GM23248 (cell line): ENCODE measurements at regions not wholly inside any gene's neighbourhood (a gene's known extent, or its start where the extent isn't known, plus 50 kb on each side); places are given as distances from the start of the nearest gene placed in this dataset.

Experiments
- DNase-seq: peaks from one replicate; pipeline ENCODE4 v3.0.0-alpha.2; 2015
- H2AFZ ChIP-seq: fragments of 200-600 bp; sonication (generic); 2 replicates; pipeline ENCODE4 v1.6.1; 2016; ENCODE audit warnings: antibody characterized with exemption
- H3F3A ChIP-seq: fragments of 200-600 bp; sonication (generic); 2 replicates; pipeline ENCODE4 v1.6.1; 2016; ENCODE audit warnings: mild to moderate bottlenecking, antibody characterized with exemption, mixed run types; ENCODE audit not compliant: insufficient read depth
- H3K27ac ChIP-seq: fragments of 200-600 bp; sonication (generic); 2 replicates; pipeline ENCODE4 v1.5.1; 2016; ENCODE audit warnings: mild to moderate bottlenecking
- H3K27me3 ChIP-seq: fragments of 200-600 bp; sonication (generic); replicated peaks from 2 replicates; pipeline ENCODE4 v1.6.1; 2016; ENCODE audit warnings: mild to moderate bottlenecking; ENCODE audit not compliant: insufficient read depth
- H3K36me3 ChIP-seq: fragments of 200-600 bp; sonication (generic); 2 replicates; pipeline ENCODE4 v1.6.1; 2016; ENCODE audit warnings: low read depth, mild to moderate bottlenecking
- H3K4me1 ChIP-seq: fragments of 200-600 bp; sonication (generic); 2 replicates; pipeline ENCODE4 v1.6.1; 2016; ENCODE audit warnings: mild to moderate bottlenecking; ENCODE audit not compliant: insufficient read depth
- H3K4me2 ChIP-seq: fragments of 200-600 bp; sonication (generic); one replicate; pipeline ENCODE4 v1.6.1; 2016; ENCODE audit warnings: mild to moderate bottlenecking; ENCODE audit not compliant: unreplicated experiment
- H3K4me3 ChIP-seq: fragments of 200-600 bp; sonication (generic); 2 replicates; pipeline ENCODE4 v1.5.1; 2016; ENCODE audit warnings: mild to moderate bottlenecking
- H3K79me2 ChIP-seq: fragments of 200-600 bp; sonication (generic); 2 replicates; pipeline ENCODE4 v1.6.1; 2016; ENCODE audit warnings: mild to moderate bottlenecking; ENCODE audit not compliant: insufficient read depth
- H3K9ac ChIP-seq: fragments of 200-600 bp; sonication (generic); 2 replicates; pipeline ENCODE4 v1.6.1; 2016; ENCODE audit warnings: mild to moderate bottlenecking
- H3K9me2 ChIP-seq: fragments of 200-600 bp; sonication (generic); 2 replicates; pipeline ENCODE4 v1.6.1; 2016; ENCODE audit warnings: mixed run types, mild to moderate bottlenecking, moderate library complexity; ENCODE audit not compliant: insufficient read depth
- H3K9me3 ChIP-seq: fragments of 200-600 bp; sonication (generic); one replicate; pipeline ENCODE4 v1.6.1; 2017; ENCODE audit warnings: low read depth
- H4K20me1 ChIP-seq: fragments of 200-600 bp; sonication (generic); 2 replicates; pipeline ENCODE4 v1.6.0; 2016; ENCODE audit not compliant: insufficient read depth
- EZH2 ChIP-seq: fragments of 200-600 bp; sonication (generic); IDR thresholded peaks from 2 replicates; pipeline ENCODE4 v1.6.1; 2018; ENCODE audit warnings: antibody characterized with exemption, mild to moderate bottlenecking; ENCODE audit not compliant: insufficient read depth, poor library complexity, severe bottlenecking
- EZH2phosphoT487 ChIP-seq: fragments of 200-600 bp; sonication (generic); IDR thresholded peaks from 2 replicates; pipeline ENCODE4 v1.6.1; 2018; ENCODE audit warnings: antibody characterized with exemption, moderate library complexity, mild to moderate bottlenecking, low read depth; ENCODE audit not compliant: insufficient read depth
- WGBS, 2 experiments: methylation state at CpG; one replicate each; pipeline ENCODE4 v1.1.6; 2015 to 2017; ENCODE audit warnings: low lambda C conversion rate in 2 of 2, low coverage in 1 of 2; ENCODE audit errors: missing lambda C conversion rate in 2 of 2; 5-methylcytosine and 5-hydroxymethylcytosine counted together
- in situ Hi-C: fragments of 300-500 bp; cut with MboI; formaldehyde crosslinking; loops from 2 replicates; pipeline ENCODE4 v1.15.0; 2020

DNA sequence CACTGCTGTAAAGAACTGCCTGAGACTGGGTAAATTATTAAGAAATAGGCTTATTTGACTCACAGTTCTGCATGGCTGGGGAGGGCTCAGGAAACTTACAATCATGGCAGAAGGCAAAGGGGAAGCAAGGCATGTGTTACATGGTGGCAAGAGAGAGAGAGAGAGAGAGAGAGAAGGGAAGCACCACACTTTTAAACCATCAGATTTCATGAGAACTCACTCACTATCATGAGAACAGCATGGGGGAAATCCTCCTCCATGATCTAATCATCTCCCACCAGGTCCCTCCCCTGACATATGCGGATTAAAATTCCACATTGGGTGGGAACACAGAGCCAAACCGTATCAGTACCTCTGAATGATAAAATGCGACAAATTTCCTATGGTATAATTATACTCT, 203.9 kb upstream of the MARCKS start:
- Histone ChIP-seq H2AFZ (no peak overlapping the region), H3K9ac (no peak overlapping the region), H3K9me2 (no peaks in the 10 kb centered on the region), H4K20me1 (no peaks in the 10 kb centered on the region), H3K9me3 (no peaks in the 10 kb centered on the region), H3K4me3 (no peak overlapping the region), H3K27ac (no peak overlapping the region), H3K27me3 (no peaks in the 10 kb centered on the region), H3K4me1 (peaks cover 16% of the 10 kb centered on the region), H3K4me2 (no peak overlapping the region), H3K79me2 (no peaks in the 10 kb centered on the region), H3F3A (peaks cover 19% of the 10 kb centered on the region; the same call in 1 of the 2 replicates), H3K36me3 (no peaks in the 10 kb centered on the region)
- in situ Hi-C loops, result no loop called here
- DNase-seq, result no peak
- 85 to 86% methylated on average over 3 of the region's 3 CpGs for WGBS, 2 experiments
- TF ChIP-seq EZH2phosphoT487 (no peak), EZH2 (no peak)

DNA sequence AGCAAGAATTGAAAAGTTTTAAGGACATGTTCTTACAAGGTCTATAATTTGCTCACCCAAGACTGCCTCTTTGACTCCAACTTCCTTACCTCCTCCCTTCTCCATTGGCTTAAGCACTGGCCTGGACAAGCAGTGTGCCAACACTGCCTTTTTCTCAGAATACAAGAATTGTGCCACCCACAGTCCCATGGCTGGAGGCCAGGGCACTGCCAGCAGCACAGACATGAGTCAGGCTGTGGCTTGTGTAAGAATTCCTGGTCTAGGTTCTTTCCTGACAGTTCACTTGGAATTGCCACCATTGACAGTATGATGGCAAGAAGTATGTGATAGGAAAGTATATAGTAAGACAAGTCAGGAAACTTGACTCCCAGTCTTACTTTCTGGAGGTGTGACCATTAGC, 202.7 kb upstream of the MARCKS start:
- Histone ChIP-seq H3K79me2 (no peaks in the 10 kb centered on the region), H3K4me3 (no peak overlapping the region), H3K4me2 (peak overlapping the region; percentile 53), H3K27me3 (no peaks in the 10 kb centered on the region), H3K9me3 (no peaks in the 10 kb centered on the region), H3K9ac (no peak overlapping the region), H3K36me3 (no peaks in the 10 kb centered on the region), H3F3A (peaks cover 19% of the 10 kb centered on the region; the same call in 1 of the 2 replicates), H2AFZ (no peak overlapping the region), H3K4me1 (peaks cover 16% of the 10 kb centered on the region), H4K20me1 (no peaks in the 10 kb centered on the region), H3K9me2 (no peaks in the 10 kb centered on the region), H3K27ac (peak overlapping the region; percentile 29)
- peak; percentile 86 for DNase-seq
- in situ Hi-C loops, result no loop called here
- TF ChIP-seq EZH2phosphoT487, result no peak
- TF ChIP-seq EZH2, result no peak

- WGBS, 2 experiments, result 95 to 98% methylated on average over 3 of the region's 3 CpGs
- no peak overlapping the region for H2AFZ ChIP-seq
Measured at GRCh38 chr6:113655761-113656160, 201.4 kb upstream of the MARCKS start.

GRCh38 chr6:113659762-113660404, 197.3 kb upstream of the MARCKS start:
- in situ Hi-C loops, result no loop called here
- peaks cover 5% of the 10 kb centered on the region for H3K4me1 ChIP-seq
- no peak for TF ChIP-seq EZH2phosphoT487
- no peak for TF ChIP-seq EZH2
- H3K9me2 ChIP-seq, result no peaks in the 10 kb centered on the region
- H3K36me3 ChIP-seq, result no peaks in the 10 kb centered on the region
- H3K4me2 ChIP-seq, result no peak overlapping the region
- H4K20me1 ChIP-seq, result no peaks in the 10 kb centered on the region
- H3K79me2 ChIP-seq, result no peaks in the 10 kb centered on the region
- no peak overlapping the region for H3K9ac ChIP-seq
- H3K27ac ChIP-seq, result no peak overlapping the region
- no peaks in the 10 kb centered on the region for H3K9me3 ChIP-seq
- 96 to 99% methylated on average over 4 of the region's 4 CpGs for whole genome bisulfite sequencing, 2 experiments
- H3F3A ChIP-seq, result peaks cover 6% of the 10 kb centered on the region; the same call in 1 of the 2 replicates
- no peaks in the 10 kb centered on the region for H3K27me3 ChIP-seq
- no peak for DNase-seq
- H2AFZ ChIP-seq, result no peak overlapping the region
- H3K4me3 ChIP-seq, result no peak overlapping the region

More at GRCh38 chr6:113655761-113656160, 201.4 kb upstream of the MARCKS start:
- DNase-seq, result no peak
- Histone ChIP-seq H4K20me1 (no peaks in the 10 kb centered on the region), H3F3A (peaks cover 19% of the 10 kb centered on the region; the same call in 1 of the 2 replicates), H3K27me3 (no peaks in the 10 kb centered on the region), H3K79me2 (no peaks in the 10 kb centered on the region), H3K36me3 (no peaks in the 10 kb centered on the region), H3K4me2 (no peak overlapping the region), H3K4me1 (peaks cover 16% of the 10 kb centered on the region), H3K4me3 (no peak overlapping the region), H3K27ac (no peak overlapping the region), H3K9ac (no peak overlapping the region), H3K9me2 (no peaks in the 10 kb centered on the region), H3K9me3 (no peaks in the 10 kb centered on the region)
- no peak for TF ChIP-seq EZH2
- no peak for TF ChIP-seq EZH2phosphoT487
- in situ Hi-C loops, result no loop called here
